Activated T-cell treated with anti-CD3 and anti-CD28 coated beads for 48 hours (primary cell): ENCODE measurements at regions not wholly inside any gene's neighbourhood (a gene's known extent, or its start where the extent isn't known, plus 50 kb on each side); places are given as distances from the start of the nearest gene placed in this dataset.
"Not testable (repeated sequence)": the region's sequence is repeated elsewhere in the genome, so short reads cannot be mapped to it uniquely, and the experiment has no call there.

Source experiments
- DNase-seq: peaks from one replicate; pipeline ENCODE4 v3.0.0-alpha.2; 2020; ENCODE audit warnings: low read depth

GRCh38 chr18:67864677-67865340 lies 348.3 kb upstream of the DSEL start:
- DNase-seq = no peak

- no peak for DNase-seq
Measured at GRCh38 chr18:67862069-67862468, 345.5 kb upstream of the DSEL start.

- DNase-seq = no peak
Measured at GRCh38 chr18:67854340-67854739, 337.8 kb upstream of the DSEL start.

- DNase-seq = no peak
Measured at GRCh38 chr18:67846422-67847098, 330.0 kb upstream of the DSEL start.

- no peak for DNase-seq
Measured at GRCh38 chr18:67845035-67845434, 328.5 kb upstream of the DSEL start.

- DNase-seq = no peak
Measured at GRCh38 chr18:67840379-67840778, 323.9 kb upstream of the DSEL start.

- no peak for DNase-seq
Measured at GRCh38 chr18:67818432-67818831, 301.9 kb upstream of the DSEL start.

- DNase-seq = no peak
Measured at GRCh38 chr18:67815280-67815679, 298.8 kb upstream of the DSEL start.

- DNase-seq = no peak
Measured at GRCh38 chr18:67813380-67814028, 297.0 kb upstream of the DSEL start.

- no peak for DNase-seq
Measured at GRCh38 chr18:67805261-67805660, 288.7 kb upstream of the DSEL start.

- no peak for DNase-seq
Measured at GRCh38 chr18:67794521-67794920, 278.0 kb upstream of the DSEL start.

GRCh38 chr18:67790527-67790926 lies 274.0 kb upstream of the DSEL start:
- no peak for DNase-seq

GRCh38 chr18:67789165-67789545 lies 272.6 kb upstream of the DSEL start:
- DNase-seq = no peak

GRCh38 chr18:67788310-67789164 lies 272.0 kb upstream of the DSEL start:
- DNase-seq = no peak

- DNase-seq = no peak
Measured at GRCh38 chr18:67783196-67783946, 266.9 kb upstream of the DSEL start.

GRCh38 chr18:67778016-67778415 lies 261.5 kb upstream of the DSEL start:
- no peak for DNase-seq

- no peak for DNase-seq
Measured at GRCh38 chr18:67776929-67777328, 260.4 kb upstream of the DSEL start.

- no peak for DNase-seq
Measured at GRCh38 chr18:67771271-67771670, 254.8 kb upstream of the DSEL start.

- DNase-seq = no peak
Measured at GRCh38 chr18:67770520-67770919, 254.0 kb upstream of the DSEL start.

GRCh38 chr18:67766930-67767329 lies 250.4 kb upstream of the DSEL start:
- DNase-seq = no peak

- DNase-seq = not testable (repeated sequence)
Measured at GRCh38 chr18:67752211-67752610, 235.7 kb upstream of the DSEL start.

- DNase-seq = no peak
Measured at GRCh38 chr18:67742954-67743353, 226.4 kb upstream of the DSEL start.
